HG03159 (cell line): ENCODE measurements at regions not wholly inside any gene's neighbourhood (a gene's known extent, or its start where the extent isn't known, plus 50 kb on each side); places are given as distances from the start of the nearest gene placed in this dataset.

Experiments used
- ATAC-seq: cut with Tn5 transposase; IDR thresholded peaks from one replicate; pipeline ENCODE4 v1.9.1; 2021; ENCODE audit warnings: mild to moderate bottlenecking, moderate library complexity; ENCODE audit not compliant: unreplicated experiment

DNA sequence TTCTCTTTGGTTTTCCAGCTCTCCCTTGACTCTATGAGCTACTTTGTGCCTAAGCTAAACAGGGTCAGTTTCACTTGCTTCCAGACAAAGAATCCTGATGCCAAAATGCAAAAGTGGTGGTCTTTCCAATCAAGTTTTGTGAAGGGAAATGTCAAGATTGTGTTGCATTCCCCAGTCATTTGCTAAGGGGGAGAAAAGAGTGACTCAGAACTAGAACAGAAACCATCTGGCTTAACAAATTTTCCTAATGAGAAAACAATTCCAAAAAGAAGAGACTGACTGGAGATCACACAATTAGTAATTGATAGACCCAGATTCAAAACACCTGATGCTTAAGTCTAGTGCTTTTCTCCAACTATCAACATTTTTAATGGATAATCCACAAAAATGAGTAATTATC, 235.1 kb upstream of the DIO2 start:
- ATAC-seq = no peak

DNA sequence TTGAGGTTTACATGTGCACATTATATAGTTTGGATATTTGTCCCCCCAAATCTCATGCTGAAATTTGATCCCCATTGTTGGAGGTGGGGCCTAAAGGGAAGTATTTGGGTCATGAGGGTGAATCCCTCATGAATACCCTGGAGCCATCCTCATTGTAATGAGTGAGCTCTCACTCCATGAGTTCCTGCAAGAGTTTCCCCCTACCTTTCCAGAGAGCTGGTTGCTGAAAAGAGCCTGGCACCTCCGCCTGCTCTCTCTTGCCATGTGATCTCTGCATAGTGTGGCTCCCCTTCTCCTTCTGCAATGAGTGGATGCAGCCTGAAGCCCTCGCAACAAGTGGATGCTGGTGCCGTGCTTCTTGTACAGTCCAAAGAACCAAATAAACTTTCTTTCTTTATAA, 234.3 kb upstream of the DIO2 start:
- ATAC-seq = no peak

DNA sequence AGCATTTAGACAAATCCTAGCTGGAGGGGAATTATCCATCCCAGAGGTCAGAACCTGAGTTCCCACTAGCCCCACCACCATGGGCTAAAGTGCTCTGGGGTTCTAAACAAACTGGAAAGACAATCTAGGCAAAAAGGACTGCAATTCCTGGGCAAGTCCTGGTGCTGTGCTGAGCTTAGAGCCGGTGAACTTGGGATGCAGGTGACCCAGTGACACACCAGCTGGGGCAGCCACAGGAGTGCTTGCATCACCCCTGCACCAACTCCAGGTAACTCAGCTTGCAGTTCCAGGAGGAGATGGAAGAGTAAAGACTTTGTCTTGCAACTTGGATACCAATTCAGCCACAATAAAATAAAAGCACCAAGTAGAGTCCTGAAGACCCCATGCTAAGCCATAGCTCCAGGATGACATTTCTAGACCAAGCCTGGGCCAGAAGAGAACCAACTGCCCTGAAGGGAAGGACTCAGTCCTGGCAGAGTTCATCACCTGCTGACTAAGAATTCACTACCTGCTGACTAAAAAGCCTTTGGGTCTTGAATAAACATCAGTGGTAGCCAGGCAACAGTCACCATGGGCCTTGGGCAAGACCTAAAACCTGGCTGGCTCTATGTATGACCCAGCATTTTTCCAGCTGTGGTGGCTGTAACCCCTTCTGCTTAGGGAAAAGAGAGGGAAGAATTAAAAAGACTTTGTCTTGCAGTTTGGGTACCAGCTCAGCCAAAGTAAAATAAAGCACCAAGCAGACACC, 223.4 kb upstream of the DIO2 start:
- no peak for ATAC-seq

DNA sequence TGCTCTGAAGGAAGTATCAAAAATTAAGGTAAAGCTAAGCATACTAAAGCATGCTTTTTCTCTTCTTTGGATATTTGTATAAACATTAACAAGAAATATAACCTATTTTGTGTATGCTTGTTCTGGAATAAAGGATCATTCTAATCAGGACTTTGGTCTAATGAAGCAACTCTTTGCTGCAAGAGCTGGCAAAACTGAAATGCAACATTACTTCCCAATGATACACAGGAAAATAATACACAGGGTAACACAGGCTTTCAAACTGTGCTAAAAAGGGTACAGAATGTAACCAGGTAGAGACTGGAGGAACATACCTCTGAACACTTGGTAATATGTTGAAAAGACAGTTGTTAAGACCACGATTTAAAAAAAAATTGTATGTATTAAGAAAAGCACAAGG, 222.5 kb upstream of the DIO2 start:
- ATAC-seq = no peak

DNA sequence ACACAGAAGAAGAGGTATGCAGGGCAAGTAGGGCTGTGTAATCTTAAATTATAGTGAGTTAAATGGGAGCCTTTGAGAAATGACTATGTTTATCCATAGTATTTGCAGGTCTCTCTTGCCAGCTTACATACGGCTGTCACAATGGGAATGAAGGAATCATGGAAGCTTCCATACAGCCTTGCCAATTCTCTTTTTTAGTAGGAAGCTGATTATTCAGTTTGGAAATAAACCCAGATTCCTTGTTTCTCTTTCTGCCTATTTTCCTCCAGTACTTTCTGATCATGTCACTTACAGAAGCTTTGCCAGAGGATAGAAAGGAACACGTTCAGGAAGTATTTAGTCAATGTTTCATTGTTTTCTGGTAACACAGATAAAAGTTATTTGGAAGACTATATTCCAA, 217.4 kb upstream of the DIO2 start:
- ATAC-seq = no peak

GRCh38 chr14:80428171-80428570, 216.9 kb upstream of the DIO2 start:
- no peak for ATAC-seq

GRCh38 chr14:80427101-80427500, 215.8 kb upstream of the DIO2 start:
- ATAC-seq = no peak

DNA sequence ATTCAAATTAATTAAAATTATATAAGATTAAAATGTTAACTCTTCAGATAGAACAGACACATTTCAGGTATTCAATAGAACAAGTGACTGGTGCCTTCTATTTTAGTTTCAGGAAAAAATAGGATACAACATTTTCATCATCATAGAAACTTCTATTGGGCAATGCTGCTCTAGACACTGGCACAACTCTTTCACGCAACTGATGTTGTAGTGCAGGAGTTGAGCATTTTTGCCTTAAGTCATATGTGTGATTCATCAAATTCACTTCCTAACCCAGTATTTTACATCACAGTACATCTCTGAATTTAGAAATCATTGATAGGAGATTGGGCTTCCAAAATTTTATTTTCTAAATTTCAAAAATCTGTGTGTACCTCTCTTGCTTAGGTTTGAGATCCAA, 215.4 kb upstream of the DIO2 start:
- no peak for ATAC-seq

DNA sequence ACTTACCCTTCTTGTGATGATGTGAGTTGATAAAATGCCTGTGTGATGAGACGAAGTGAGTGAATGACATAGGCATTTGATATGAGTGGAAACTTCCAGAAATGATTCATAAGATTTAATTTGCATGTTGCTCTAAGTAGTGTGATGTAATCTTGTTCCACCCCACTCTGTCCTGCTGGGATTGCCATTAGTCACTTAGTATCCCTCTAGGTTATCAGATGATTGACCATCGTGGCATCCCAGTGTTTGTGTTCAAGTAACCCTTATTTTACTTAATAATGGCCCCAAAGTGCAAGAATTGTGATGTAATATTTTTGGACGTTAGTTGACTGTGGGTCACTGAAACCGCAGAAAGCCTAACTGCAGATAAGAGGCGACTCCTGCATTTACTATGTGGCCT, 214.4 kb upstream of the DIO2 start:
- ATAC-seq = no peak

DNA sequence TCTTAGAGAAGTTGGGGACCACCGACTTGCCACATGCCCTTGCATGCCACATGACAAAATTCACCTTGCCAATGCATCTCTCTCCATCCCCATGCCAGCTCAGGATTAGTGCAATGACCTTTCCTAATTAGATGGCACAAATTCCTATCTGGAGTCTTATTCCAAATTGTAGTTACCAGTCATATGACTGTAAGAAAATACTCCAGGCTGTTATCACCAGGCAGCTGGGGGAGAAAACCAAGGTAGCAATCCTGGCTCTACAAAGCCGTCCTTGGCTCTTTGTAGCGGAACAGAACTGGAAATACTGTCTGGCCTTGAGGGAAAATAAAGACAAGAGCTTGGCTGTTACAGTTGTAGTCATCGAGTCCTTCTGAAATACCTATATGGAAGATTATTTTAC, 208.5 kb upstream of the DIO2 start:
- ATAC-seq = no peak

DNA sequence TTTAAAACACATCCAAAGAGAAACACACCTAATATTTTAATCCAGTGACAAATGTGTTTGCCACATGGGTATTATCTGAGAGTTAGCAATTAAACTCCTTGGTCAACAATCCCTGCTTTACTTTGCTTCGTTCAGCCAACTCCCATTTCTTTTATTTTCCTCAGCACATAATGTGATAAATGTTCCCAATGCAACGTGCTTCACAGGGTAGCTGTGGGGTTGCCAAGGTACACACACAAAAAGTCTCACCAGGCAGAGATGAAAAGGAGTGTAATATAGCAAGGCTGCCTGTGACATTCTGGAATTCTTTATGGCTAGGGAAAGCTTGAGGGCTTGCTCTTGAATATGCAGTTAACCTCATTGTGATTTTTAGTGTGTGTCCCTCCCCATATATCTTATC, 208.0 kb upstream of the DIO2 start:
- ATAC-seq = no peak

DNA sequence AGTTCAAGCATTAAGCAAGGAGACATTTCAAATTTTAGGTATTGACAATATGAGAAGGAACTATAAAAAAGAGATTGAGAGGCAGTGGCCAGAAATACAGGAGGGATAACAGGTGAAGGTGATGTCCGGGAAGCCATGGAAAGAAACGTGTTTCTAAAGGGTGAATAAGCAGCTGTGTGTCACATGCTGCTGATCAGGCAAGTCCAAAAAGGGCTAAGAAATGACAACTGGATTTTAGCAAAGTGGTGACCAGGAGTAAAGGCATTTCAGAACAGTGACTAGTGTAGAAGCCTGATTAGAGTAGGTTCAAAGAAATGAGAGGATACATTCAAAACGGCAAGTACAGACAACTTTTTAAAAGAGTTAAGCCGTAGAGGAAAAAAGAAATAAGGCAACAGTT, 204.3 kb upstream of the DIO2 start:
- ATAC-seq = no peak

DNA sequence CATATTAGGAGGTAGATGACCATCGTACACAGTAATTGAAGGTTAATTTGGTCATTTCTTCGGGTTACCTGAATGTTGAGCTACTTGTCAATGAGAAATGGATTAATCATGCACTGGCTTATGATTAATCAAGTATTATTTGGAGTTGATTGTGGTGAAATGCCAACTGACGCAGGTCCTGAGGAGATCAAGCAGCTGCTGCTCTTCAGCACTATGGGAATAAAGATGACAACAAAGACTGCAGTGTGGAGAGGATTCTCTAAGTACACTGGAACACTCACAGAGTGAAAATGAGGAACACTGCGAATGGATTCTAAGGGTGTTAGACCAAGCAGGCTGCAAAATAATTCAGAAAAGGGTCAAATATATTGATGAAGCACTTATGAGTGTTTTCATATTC, 202.8 kb upstream of the DIO2 start:
- ATAC-seq = no peak

GRCh38 chr14:80404413-80404812, 193.1 kb upstream of the DIO2 start:
- ATAC-seq = no peak

- no peak for ATAC-seq
These were observed 191.7 kb upstream of the DIO2 start for GRCh38 chr14:80403036-80403435.

GRCh38 chr14:80395031-80395430, 183.7 kb upstream of the DIO2 start:
- no peak for ATAC-seq

- ATAC-seq = no peak
These were observed 182.5 kb upstream of the DIO2 start for GRCh38 chr14:80393766-80394165.

- ATAC-seq = no peak
These were observed 179.6 kb upstream of the DIO2 start for GRCh38 chr14:80390906-80391305.

DNA sequence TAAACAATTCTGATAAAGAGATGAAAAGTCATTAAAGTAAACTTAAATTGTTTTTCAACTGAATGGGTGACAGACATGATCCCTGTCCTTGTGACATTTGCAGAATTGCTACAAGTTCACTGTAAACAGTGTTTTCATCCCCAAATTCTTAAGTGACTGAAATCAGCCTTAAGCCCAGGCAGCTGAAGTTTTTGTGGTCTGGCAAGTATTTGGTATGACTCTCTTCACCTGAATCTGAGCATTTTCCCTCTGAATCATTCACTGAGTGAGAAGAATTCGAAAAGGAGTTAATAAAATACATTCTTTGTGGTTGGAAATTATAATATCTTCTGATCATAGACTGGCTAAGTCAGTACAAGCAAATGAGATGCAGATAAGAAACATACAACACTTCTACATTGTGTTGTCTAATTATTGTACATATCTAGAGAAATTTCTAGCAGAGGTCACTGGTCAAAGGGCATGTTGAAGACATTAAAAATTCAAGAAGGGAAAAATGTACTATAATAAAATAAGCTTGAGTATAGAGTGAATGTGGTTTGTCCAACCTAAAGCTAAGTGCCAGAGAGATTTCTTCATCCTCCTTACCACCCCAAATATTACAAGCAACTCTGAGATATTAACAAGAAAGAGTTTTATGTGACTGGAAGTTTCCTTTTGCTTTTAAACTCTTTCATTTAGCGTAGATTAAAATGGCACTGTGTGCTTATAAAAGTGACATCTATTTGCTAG, 177.8 kb upstream of the DIO2 start:
- ATAC-seq = no peak

DNA sequence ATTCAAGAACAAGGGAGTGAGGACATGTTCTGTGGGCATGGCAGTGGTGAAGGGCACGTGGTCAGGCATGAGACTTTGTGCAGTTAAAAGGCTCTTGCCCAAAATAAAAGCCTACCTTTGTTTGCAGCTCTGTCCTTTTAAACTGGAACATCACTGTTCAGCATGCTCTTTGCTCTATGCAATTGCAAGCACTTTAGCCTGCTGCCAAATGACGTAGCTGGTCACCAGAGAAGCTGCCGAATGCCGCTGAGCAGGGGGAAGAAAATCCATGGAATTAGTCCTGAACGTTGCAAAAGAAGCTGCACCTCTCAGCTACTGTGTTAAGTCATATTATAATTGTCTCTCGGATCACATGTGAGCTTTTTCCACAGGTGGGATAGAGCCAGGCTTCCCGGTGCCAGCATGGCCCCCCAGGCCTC, 176.3 kb upstream of the DIO2 start:
- ATAC-seq = no peak

DNA sequence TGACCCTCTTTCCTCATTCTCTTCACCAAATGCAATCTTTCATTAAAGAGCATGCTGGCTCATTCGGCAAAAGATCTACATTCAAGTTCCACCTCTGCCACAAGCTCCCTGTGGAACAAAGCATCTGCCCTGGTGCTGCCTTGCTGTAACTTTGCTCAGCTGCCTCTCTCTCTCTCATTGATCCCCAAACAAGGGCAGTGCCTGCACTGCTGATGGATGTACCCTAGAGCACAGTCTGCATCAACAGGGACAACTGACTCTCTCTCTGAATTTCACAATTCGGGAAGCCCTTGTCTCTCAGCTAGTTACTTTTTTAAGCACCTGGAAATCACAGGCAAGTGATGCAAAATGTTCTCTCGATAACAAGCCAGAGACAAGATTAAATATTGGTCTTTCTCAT, 174.0 kb upstream of the DIO2 start:
- no peak for ATAC-seq

- ATAC-seq = no peak
These were observed 171.9 kb upstream of the DIO2 start for GRCh38 chr14:80383223-80383622.
